ENCODE measurements at regions not wholly inside any gene's neighbourhood (a gene's known extent, or its start where the extent isn't known, plus 50 kb on each side); places are given as distances from the start of the nearest gene placed in this dataset.

GRCh38 chr2:52931660-52932059 is 835.9 kb upstream of the CHAC2 start:
- no peak for DNase-seq

GRCh38 chr2:52929412-52929811 is 838.2 kb upstream of the CHAC2 start:
- no peak for DNase-seq

- DNase-seq = no peak
These were observed 847.9 kb upstream of the CHAC2 start for GRCh38 chr2:52919673-52920072.

- peak; percentile 40 for DNase-seq
These were observed 849.1 kb upstream of the CHAC2 start for GRCh38 chr2:52918551-52918950.

GRCh38 chr2:52916981-52917380 is 850.6 kb upstream of the CHAC2 start:
- DNase-seq = no peak

- no peak for DNase-seq
These were observed 863.2 kb upstream of the CHAC2 start for GRCh38 chr2:52904355-52904891.

GRCh38 chr2:52897511-52898044 is 870.0 kb upstream of the CHAC2 start:
- no peak for DNase-seq

GRCh38 chr2:52895726-52896340 is 871.8 kb upstream of the CHAC2 start:
- DNase-seq = no peak

- no peak for DNase-seq
These were observed 881.0 kb upstream of the CHAC2 start for GRCh38 chr2:52886556-52886955.

- DNase-seq = no peak
These were observed 882.7 kb upstream of the CHAC2 start for GRCh38 chr2:52884761-52885352.

- DNase-seq = no peak
These were observed 884.6 kb upstream of the CHAC2 start for GRCh38 chr2:52882974-52883373.

GRCh38 chr2:52881606-52882005 is 886.0 kb upstream of the CHAC2 start:
- DNase-seq = peak; percentile 87

GRCh38 chr2:52880872-52881271 is 886.7 kb upstream of the CHAC2 start:
- DNase-seq = no peak

GRCh38 chr2:52879561-52879960 is 888.0 kb upstream of the CHAC2 start:
- DNase-seq = peak; percentile 83

GRCh38 chr2:52877703-52878102 is 889.9 kb upstream of the CHAC2 start:
- no peak for DNase-seq

- no peak for DNase-seq
These were observed 893.0 kb upstream of the CHAC2 start for GRCh38 chr2:52874466-52875106.

GRCh38 chr2:52862801-52863200 is 904.8 kb upstream of the CHAC2 start:
- DNase-seq = no peak

- DNase-seq = no peak
These were observed 906.0 kb upstream of the CHAC2 start for GRCh38 chr2:52861596-52861995.

- no peak for DNase-seq
These were observed 908.5 kb upstream of the CHAC2 start for GRCh38 chr2:52859065-52859464.

- DNase-seq = no peak
These were observed 909.9 kb upstream of the CHAC2 start for GRCh38 chr2:52857722-52858121.

GRCh38 chr2:52852006-52852405 is 915.6 kb upstream of the CHAC2 start:
- DNase-seq = no peak

- DNase-seq = peak; percentile 60
These were observed 922.7 kb upstream of the CHAC2 start for GRCh38 chr2:52844701-52845423.

- DNase-seq = no peak
These were observed 931.7 kb upstream of the CHAC2 start for GRCh38 chr2:52835909-52836308.
